ENCODE measurements at regions not wholly inside any gene's neighbourhood (a gene's known extent, or its start where the extent isn't known, plus 50 kb on each side); places are given as distances from the start of the nearest gene placed in this dataset.

- Histone ChIP-seq H3K4me1 (ENCODE audit: insufficient read depth, low read length) (no peaks in the 10 kb centered on the region), H3K27ac (ENCODE audit: low read depth, low read length) (no peak overlapping the region), H3K4me3 (ENCODE audit: low read length in 2 of 2) (no peak overlapping the region), H3K9me3 (ENCODE audit: control insufficient read depth in 1 of 2, low read length in 2 of 2) (no peaks in the 10 kb centered on the region), H3K27me3 (ENCODE audit: insufficient read depth, low read length) (no peaks in the 10 kb centered on the region), H3K36me3 (ENCODE audit: insufficient read depth, low read length) (no peaks in the 10 kb centered on the region)
- intact Hi-C loops (cut with micrococcal nuclease), result no loop called here
- no peaks in the 10 kb centered on the region for H3K36me3 Mint-ChIP-seq
- H3K9me3 Mint-ChIP-seq, result no peaks in the 10 kb centered on the region
- CTCF ChIA-PET (ENCODE audit: partially characterized antibody), result interaction anchor here (0.5 to 1.2 kb wide), 2 partner anchors 283 to 360 kb away, joined by 3 to 4 read pairs; no protein-coding TSS in a partner anchor
- H3K27me3 Mint-ChIP-seq, result peaks cover 0 to 1% of the 10 kb centered on the region in 2 donors
- H3K4me1 Mint-ChIP-seq, result peaks cover 0 to under 1% (median 0%) of the 10 kb centered on the region in 4 donors
- H3K27ac Mint-ChIP-seq, result no peak overlapping the region
- DNase-seq, result no peak
- POLR2A ChIA-PET (ENCODE audit: partially characterized antibody), result no interaction called here
- no peak overlapping the region for H3K4me3 Mint-ChIP-seq
Observed at GRCh38 chr2:65548064-65548463, 115.7 kb upstream of the SPRED2 start.

- intact Hi-C loops (cut with micrococcal nuclease), result no loop called here
Observed at GRCh38 chr2:65545837-65546805, 113.7 kb upstream of the SPRED2 start.

GRCh38 chr2:65541773-65542172, 109.4 kb upstream of the SPRED2 start:
- Mint-ChIP-seq H3K27me3 (peaks cover 6 to 7% of the 10 kb centered on the region in 2 donors), H3K9me3 (no peaks in the 10 kb centered on the region), H3K36me3 (no peaks in the 10 kb centered on the region), H3K4me3 (no peak overlapping the region), H3K4me1 (no peaks in the 10 kb centered on the region), H3K27ac (no peak overlapping the region)
- ChIA-PET CTCF (ENCODE audit: partially characterized antibody) (no interaction called here), POLR2A (ENCODE audit: partially characterized antibody) (no interaction called here)
- H3K36me3 ChIP-seq (ENCODE audit: insufficient read depth, low read length), result no peaks in the 10 kb centered on the region
- no peak for DNase-seq
- no peaks in the 10 kb centered on the region for H3K4me1 ChIP-seq (ENCODE audit: insufficient read depth, low read length)
- intact Hi-C loops (cut with micrococcal nuclease), result no loop called here
- no peak overlapping the region for H3K27ac ChIP-seq (ENCODE audit: low read depth, low read length)
- H3K27me3 ChIP-seq (ENCODE audit: insufficient read depth, low read length), result no peaks in the 10 kb centered on the region
- no peaks in the 10 kb centered on the region for H3K9me3 ChIP-seq (ENCODE audit: control insufficient read depth in 1 of 2, low read length in 2 of 2)
- H3K4me3 ChIP-seq (ENCODE audit: low read length in 2 of 2), result no peak overlapping the region

More at GRCh38 chr2:65545837-65546805, 113.7 kb upstream of the SPRED2 start:
- no peak for DNase-seq
- H3K9me3 ChIP-seq (ENCODE audit: control insufficient read depth in 1 of 2, low read length in 2 of 2), result no peaks in the 10 kb centered on the region
- Mint-ChIP-seq H3K27me3 (peaks cover 0 to 3% of the 10 kb centered on the region in 2 donors), H3K27ac (no peak overlapping the region), H3K4me3 (no peak overlapping the region), H3K9me3 (no peaks in the 10 kb centered on the region), H3K36me3 (no peaks in the 10 kb centered on the region), H3K4me1 (no peaks in the 10 kb centered on the region)
- POLR2A ChIA-PET (ENCODE audit: partially characterized antibody), result no interaction called here
- no peaks in the 10 kb centered on the region for H3K27me3 ChIP-seq (ENCODE audit: insufficient read depth, low read length)
- no peak overlapping the region for H3K4me3 ChIP-seq (ENCODE audit: low read length in 2 of 2)
- no peaks in the 10 kb centered on the region for H3K4me1 ChIP-seq (ENCODE audit: insufficient read depth, low read length)
- H3K36me3 ChIP-seq (ENCODE audit: insufficient read depth, low read length), result no peaks in the 10 kb centered on the region
- H3K27ac ChIP-seq (ENCODE audit: low read depth, low read length), result no peak overlapping the region
- CTCF ChIA-PET (ENCODE audit: partially characterized antibody), result no interaction called here

- Histone ChIP-seq H3K4me1 (ENCODE audit: insufficient read depth, low read length) (no peaks in the 10 kb centered on the region), H3K36me3 (ENCODE audit: insufficient read depth, low read length) (no peaks in the 10 kb centered on the region), H3K4me3 (ENCODE audit: low read length in 2 of 2) (no peak overlapping the region), H3K27ac (ENCODE audit: low read depth, low read length) (no peak overlapping the region), H3K9me3 (ENCODE audit: control insufficient read depth in 1 of 2, low read length in 2 of 2) (no peaks in the 10 kb centered on the region), H3K27me3 (ENCODE audit: insufficient read depth, low read length) (no peaks in the 10 kb centered on the region)
- Mint-ChIP-seq H3K9me3 (no peaks in the 10 kb centered on the region), H3K27ac (no peak overlapping the region), H3K4me3 (no peak overlapping the region), H3K4me1 (no peaks in the 10 kb centered on the region), H3K36me3 (no peaks in the 10 kb centered on the region), H3K27me3 (peaks cover 6 to 7% of the 10 kb centered on the region in 2 donors)
- no peak for DNase-seq
- POLR2A ChIA-PET (ENCODE audit: partially characterized antibody), result interaction anchor here (0.6 kb wide), 1 partner anchor 16 kb away, joined by 3 read pairs; no protein-coding TSS in a partner anchor
- CTCF ChIA-PET (ENCODE audit: partially characterized antibody), result interaction anchor here (0.6 kb wide), 1 partner anchor 377 kb away, joined by 3 read pairs; no protein-coding TSS in a partner anchor
- intact Hi-C loops (cut with micrococcal nuclease), result no loop called here
Observed at GRCh38 chr2:65539633-65540032, 107.2 kb upstream of the SPRED2 start.

GRCh38 chr2:65537651-65538385, 105.4 kb upstream of the SPRED2 start:
- Histone ChIP-seq H3K4me1 (ENCODE audit: insufficient read depth, low read length) (no peaks in the 10 kb centered on the region), H3K9me3 (ENCODE audit: control insufficient read depth in 1 of 2, low read length in 2 of 2) (no peaks in the 10 kb centered on the region), H3K27ac (ENCODE audit: low read depth, low read length) (no peak overlapping the region), H3K27me3 (ENCODE audit: insufficient read depth, low read length) (no peaks in the 10 kb centered on the region), H3K4me3 (ENCODE audit: low read length in 2 of 2) (no peak overlapping the region), H3K36me3 (ENCODE audit: insufficient read depth, low read length) (no peaks in the 10 kb centered on the region)
- intact Hi-C loops (cut with micrococcal nuclease), result no loop called here
- no peaks in the 10 kb centered on the region for H3K9me3 Mint-ChIP-seq
- ChIA-PET CTCF (ENCODE audit: partially characterized antibody) (no interaction called here), POLR2A (ENCODE audit: partially characterized antibody) (no interaction called here)
- H3K27me3 Mint-ChIP-seq, result peaks cover 6% of the 10 kb centered on the region in 2 donors
- H3K36me3 Mint-ChIP-seq, result no peaks in the 10 kb centered on the region
- no peak overlapping the region for H3K4me3 Mint-ChIP-seq
- no peak for DNase-seq
- H3K4me1 Mint-ChIP-seq, result no peaks in the 10 kb centered on the region
- no peak overlapping the region for H3K27ac Mint-ChIP-seq

GRCh38 chr2:65536596-65536995, 104.2 kb upstream of the SPRED2 start:
- no peak overlapping the region for H3K27ac Mint-ChIP-seq
- CTCF ChIA-PET (ENCODE audit: partially characterized antibody), result no interaction called here

GRCh38 chr2:65532937-65533336, 100.5 kb upstream of the SPRED2 start:
- Histone ChIP-seq H3K27ac (ENCODE audit: low read depth, low read length) (no peak overlapping the region), H3K36me3 (ENCODE audit: insufficient read depth, low read length) (no peaks in the 10 kb centered on the region), H3K27me3 (ENCODE audit: insufficient read depth, low read length) (no peaks in the 10 kb centered on the region), H3K4me3 (ENCODE audit: low read length in 2 of 2) (no peak overlapping the region), H3K9me3 (ENCODE audit: control insufficient read depth in 1 of 2, low read length in 2 of 2) (no peaks in the 10 kb centered on the region), H3K4me1 (ENCODE audit: insufficient read depth, low read length) (no peaks in the 10 kb centered on the region)
- ChIA-PET POLR2A (ENCODE audit: partially characterized antibody) (no interaction called here), CTCF (ENCODE audit: partially characterized antibody) (no interaction called here)
- Mint-ChIP-seq H3K27me3 (peaks cover 3 to 4% of the 10 kb centered on the region in 2 donors), H3K4me3 (no peak overlapping the region), H3K9me3 (peaks cover 0 to 1% (median 0%) of the 10 kb centered on the region in 8 donors), H3K36me3 (no peaks in the 10 kb centered on the region), H3K4me1 (no peaks in the 10 kb centered on the region), H3K27ac (no peak overlapping the region)
- DNase-seq, result no peak
- intact Hi-C loops (cut with micrococcal nuclease), result no loop called here

More at GRCh38 chr2:65536596-65536995, 104.2 kb upstream of the SPRED2 start:
- H3K27me3 ChIP-seq (ENCODE audit: insufficient read depth, low read length), result no peaks in the 10 kb centered on the region
- POLR2A ChIA-PET (ENCODE audit: partially characterized antibody), result no interaction called here
- H3K27ac ChIP-seq (ENCODE audit: low read depth, low read length), result no peak overlapping the region
- H3K4me3 ChIP-seq (ENCODE audit: low read length in 2 of 2), result no peak overlapping the region
- no peaks in the 10 kb centered on the region for H3K9me3 ChIP-seq (ENCODE audit: control insufficient read depth in 1 of 2, low read length in 2 of 2)
- Mint-ChIP-seq H3K27me3 (peaks cover 5 to 6% of the 10 kb centered on the region in 2 donors), H3K4me3 (no peak overlapping the region), H3K36me3 (no peaks in the 10 kb centered on the region), H3K9me3 (no peaks in the 10 kb centered on the region), H3K4me1 (no peaks in the 10 kb centered on the region)
- H3K4me1 ChIP-seq (ENCODE audit: insufficient read depth, low read length), result no peaks in the 10 kb centered on the region
- intact Hi-C loops (cut with micrococcal nuclease), result no loop called here
- no peak for DNase-seq
- H3K36me3 ChIP-seq (ENCODE audit: insufficient read depth, low read length), result no peaks in the 10 kb centered on the region

All from CD4-positive, alpha-beta memory T cell (primary cell).